ENCODE measurements at regions not wholly inside any gene's neighbourhood (a gene's known extent, or its start where the extent isn't known, plus 50 kb on each side); places are given as distances from the start of the nearest gene placed in this dataset.

- dilution Hi-C loops (cut with MboI; ENCODE audit: extremely low pct_ligation_motif_present, low sequenced_read_pairs): no loop called here
- H3K4me2 ChIP-seq (ENCODE audit: control insufficient read depth, extremely low read depth, insufficient read depth, low read depth, low read length): no peak overlapping the region
- TF ChIP-seq CTCF (optimal IDR thresholded peaks at IDR 0.05 in 1 of 3, IDR thresholded peaks at IDR 0.05 in 1 of 3, conservative IDR thresholded peaks at IDR 0.05 in 1 of 3; ENCODE audit: extremely low read depth in 1 of 3, insufficient read depth in 2 of 3, low read length in 3 of 3) (no peak), EZH2 (IDR thresholded peaks at IDR 0.05; ENCODE audit: low read length) (no peak)
These were observed 477.5 kb upstream of the SEMA3D start for GRCh38 chr7:85664341-85664740.

GRCh38 chr7:85659364-85659763 is 472.5 kb upstream of the SEMA3D start:
- no peaks in the 10 kb centered on the region for H4K20me1 ChIP-seq (ENCODE audit: control insufficient read depth, extremely low read depth, insufficient read depth, low read length)
- no peak for DNase-seq (ENCODE audit: low read depth, low spot score)
- no peaks in the 10 kb centered on the region for H3K9me3 ChIP-seq (ENCODE audit: control insufficient read depth, low read depth, low read length)
- no peak overlapping the region for H3K4me2 ChIP-seq (ENCODE audit: control insufficient read depth, extremely low read depth, insufficient read depth, low read depth, low read length)
- H3K27ac ChIP-seq (ENCODE audit: control insufficient read depth, insufficient read depth, low read length): no peak overlapping the region
- no peak overlapping the region for H3K4me3 ChIP-seq (ENCODE audit: control insufficient read depth in 2 of 3, extremely low read depth in 1 of 3, insufficient read depth in 2 of 3, low read depth in 1 of 3, low read length in 3 of 3)
- no peak for FAIRE-seq
- no peak overlapping the region for H2AFZ ChIP-seq (ENCODE audit: control insufficient read depth, low read length)
- no peaks in the 10 kb centered on the region for H3K36me3 ChIP-seq (ENCODE audit: control insufficient read depth in 2 of 2, extremely low read depth in 1 of 2, insufficient read depth in 2 of 2, low read length in 2 of 2)
- H3K9ac ChIP-seq (ENCODE audit: control insufficient read depth, extremely low read depth, insufficient read depth, low read length): no peak overlapping the region
- no peaks in the 10 kb centered on the region for H3K9me1 ChIP-seq (ENCODE audit: control insufficient read depth, extremely low read depth, insufficient read depth, low read length)
- dilution Hi-C loops (cut with MboI; ENCODE audit: extremely low pct_ligation_motif_present, low sequenced_read_pairs): no loop called here
- no peaks in the 10 kb centered on the region for H3K79me2 ChIP-seq (ENCODE audit: control insufficient read depth, insufficient read depth, low read length)
- TF ChIP-seq EZH2 (IDR thresholded peaks at IDR 0.05; ENCODE audit: low read length) (no peak), CTCF (optimal IDR thresholded peaks at IDR 0.05 in 1 of 3, IDR thresholded peaks at IDR 0.05 in 1 of 3, conservative IDR thresholded peaks at IDR 0.05 in 1 of 3; ENCODE audit: extremely low read depth in 1 of 3, insufficient read depth in 2 of 3, low read length in 3 of 3) (no peak)
- H3K4me1 ChIP-seq (ENCODE audit: control insufficient read depth, extremely low read depth, insufficient read depth, low read length): no peaks in the 10 kb centered on the region
- no peaks in the 10 kb centered on the region for H3K27me3 ChIP-seq (ENCODE audit: control insufficient read depth, extremely low read depth, insufficient read depth, low read length)

More at GRCh38 chr7:85664341-85664740, 477.5 kb upstream of the SEMA3D start:
- no peak for FAIRE-seq
- DNase-seq (ENCODE audit: low read depth, low spot score): no peak
- no peaks in the 10 kb centered on the region for H3K9me1 ChIP-seq (ENCODE audit: control insufficient read depth, extremely low read depth, insufficient read depth, low read length)
- no peaks in the 10 kb centered on the region for H3K9me3 ChIP-seq (ENCODE audit: control insufficient read depth, low read depth, low read length)
- no peak overlapping the region for H3K9ac ChIP-seq (ENCODE audit: control insufficient read depth, extremely low read depth, insufficient read depth, low read length)
- H3K4me1 ChIP-seq (ENCODE audit: control insufficient read depth, extremely low read depth, insufficient read depth, low read length): no peaks in the 10 kb centered on the region
- no peaks in the 10 kb centered on the region for H4K20me1 ChIP-seq (ENCODE audit: control insufficient read depth, extremely low read depth, insufficient read depth, low read length)
- H3K36me3 ChIP-seq (ENCODE audit: control insufficient read depth in 2 of 2, extremely low read depth in 1 of 2, insufficient read depth in 2 of 2, low read length in 2 of 2): no peaks in the 10 kb centered on the region
- no peak overlapping the region for H3K27ac ChIP-seq (ENCODE audit: control insufficient read depth, insufficient read depth, low read length)
- no peak overlapping the region for H3K4me3 ChIP-seq (ENCODE audit: control insufficient read depth in 2 of 3, extremely low read depth in 1 of 3, insufficient read depth in 2 of 3, low read depth in 1 of 3, low read length in 3 of 3)
- H3K79me2 ChIP-seq (ENCODE audit: control insufficient read depth, insufficient read depth, low read length): no peaks in the 10 kb centered on the region
- H2AFZ ChIP-seq (ENCODE audit: control insufficient read depth, low read length): no peak overlapping the region
- H3K27me3 ChIP-seq (ENCODE audit: control insufficient read depth, extremely low read depth, insufficient read depth, low read length): no peaks in the 10 kb centered on the region

Data from keratinocyte (primary cell).